ENCODE measurements at regions not wholly inside any gene's neighbourhood (a gene's known extent, or its start where the extent isn't known, plus 50 kb on each side); places are given as distances from the start of the nearest gene placed in this dataset.

DNA sequence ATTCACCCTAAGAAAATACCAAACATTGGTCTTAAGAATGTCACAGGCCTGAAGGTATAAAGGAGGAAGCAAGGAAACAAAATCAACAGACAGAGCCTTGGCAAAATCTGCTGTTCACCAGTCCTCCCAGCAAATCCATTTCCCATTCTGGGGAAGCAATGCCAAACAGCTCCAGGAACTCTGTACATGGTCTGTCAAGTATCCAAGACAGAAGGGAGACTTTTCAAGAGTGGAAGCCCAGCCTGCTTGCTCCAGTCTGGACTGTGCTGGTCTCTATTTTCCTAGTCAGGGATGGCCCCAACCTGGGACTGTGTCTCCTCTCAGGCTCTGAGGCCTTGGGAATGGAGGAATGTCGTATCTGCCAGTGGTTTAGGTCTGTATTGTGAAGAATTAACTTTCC, 251.5 kb downstream of the DAD1 start:
- TF ChIP-seq, protein P1, sequence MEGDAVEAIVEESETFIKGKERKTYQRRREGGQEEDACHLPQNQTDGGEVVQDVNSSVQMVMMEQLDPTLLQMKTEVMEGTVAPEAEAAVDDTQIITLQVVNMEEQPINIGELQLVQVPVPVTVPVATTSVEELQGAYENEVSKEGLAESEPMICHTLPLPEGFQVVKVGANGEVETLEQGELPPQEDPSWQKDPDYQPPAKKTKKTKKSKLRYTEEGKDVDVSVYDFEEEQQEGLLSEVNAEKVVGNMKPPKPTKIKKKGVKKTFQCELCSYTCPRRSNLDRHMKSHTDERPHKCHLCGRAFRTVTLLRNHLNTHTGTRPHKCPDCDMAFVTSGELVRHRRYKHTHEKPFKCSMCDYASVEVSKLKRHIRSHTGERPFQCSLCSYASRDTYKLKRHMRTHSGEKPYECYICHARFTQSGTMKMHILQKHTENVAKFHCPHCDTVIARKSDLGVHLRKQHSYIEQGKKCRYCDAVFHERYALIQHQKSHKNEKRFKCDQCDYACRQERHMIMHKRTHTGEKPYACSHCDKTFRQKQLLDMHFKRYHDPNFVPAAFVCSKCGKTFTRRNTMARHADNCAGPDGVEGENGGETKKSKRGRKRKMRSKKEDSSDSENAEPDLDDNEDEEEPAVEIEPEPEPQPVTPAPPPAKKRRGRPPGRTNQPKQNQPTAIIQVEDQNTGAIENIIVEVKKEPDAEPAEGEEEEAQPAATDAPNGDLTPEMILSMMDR (IDR thresholded peaks at IDR 0.05; ENCODE audit: low read depth, low read length, missing input control) = no peak
- TF ChIP-seq, protein P2, sequence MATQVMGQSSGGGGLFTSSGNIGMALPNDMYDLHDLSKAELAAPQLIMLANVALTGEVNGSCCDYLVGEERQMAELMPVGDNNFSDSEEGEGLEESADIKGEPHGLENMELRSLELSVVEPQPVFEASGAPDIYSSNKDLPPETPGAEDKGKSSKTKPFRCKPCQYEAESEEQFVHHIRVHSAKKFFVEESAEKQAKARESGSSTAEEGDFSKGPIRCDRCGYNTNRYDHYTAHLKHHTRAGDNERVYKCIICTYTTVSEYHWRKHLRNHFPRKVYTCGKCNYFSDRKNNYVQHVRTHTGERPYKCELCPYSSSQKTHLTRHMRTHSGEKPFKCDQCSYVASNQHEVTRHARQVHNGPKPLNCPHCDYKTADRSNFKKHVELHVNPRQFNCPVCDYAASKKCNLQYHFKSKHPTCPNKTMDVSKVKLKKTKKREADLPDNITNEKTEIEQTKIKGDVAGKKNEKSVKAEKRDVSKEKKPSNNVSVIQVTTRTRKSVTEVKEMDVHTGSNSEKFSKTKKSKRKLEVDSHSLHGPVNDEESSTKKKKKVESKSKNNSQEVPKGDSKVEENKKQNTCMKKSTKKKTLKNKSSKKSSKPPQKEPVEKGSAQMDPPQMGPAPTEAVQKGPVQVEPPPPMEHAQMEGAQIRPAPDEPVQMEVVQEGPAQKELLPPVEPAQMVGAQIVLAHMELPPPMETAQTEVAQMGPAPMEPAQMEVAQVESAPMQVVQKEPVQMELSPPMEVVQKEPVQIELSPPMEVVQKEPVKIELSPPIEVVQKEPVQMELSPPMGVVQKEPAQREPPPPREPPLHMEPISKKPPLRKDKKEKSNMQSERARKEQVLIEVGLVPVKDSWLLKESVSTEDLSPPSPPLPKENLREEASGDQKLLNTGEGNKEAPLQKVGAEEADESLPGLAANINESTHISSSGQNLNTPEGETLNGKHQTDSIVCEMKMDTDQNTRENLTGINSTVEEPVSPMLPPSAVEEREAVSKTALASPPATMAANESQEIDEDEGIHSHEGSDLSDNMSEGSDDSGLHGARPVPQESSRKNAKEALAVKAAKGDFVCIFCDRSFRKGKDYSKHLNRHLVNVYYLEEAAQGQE (IDR thresholded peaks at IDR 0.05) = no peak
- TF ChIP-seq TAF1 (conservative IDR thresholded peaks at IDR 0.05) (no peak), RAD21 (IDR thresholded peaks at IDR 0.05) (no peak), SP1 (IDR thresholded peaks at IDR 0.05) (no peak)
- TF ChIP-seq, protein P3, sequence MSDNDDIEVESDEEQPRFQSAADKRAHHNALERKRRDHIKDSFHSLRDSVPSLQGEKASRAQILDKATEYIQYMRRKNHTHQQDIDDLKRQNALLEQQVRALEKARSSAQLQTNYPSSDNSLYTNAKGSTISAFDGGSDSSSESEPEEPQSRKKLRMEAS (IDR thresholded peaks at IDR 0.05) = no peak

Measured in liver (tissue), 3 donors.